Mesothelial cell of epicardium (in vitro differentiated cells): ENCODE measurements at regions not wholly inside any gene's neighbourhood (a gene's known extent, or its start where the extent isn't known, plus 50 kb on each side); places are given as distances from the start of the nearest gene placed in this dataset.

ENCODE experiments used
- DNase-seq, 2 experiments: peaks; one replicate each; pipeline ENCODE4 v3.0.0; 2021; ENCODE audit warnings: low spot score in 2 of 2; ENCODE audit not compliant: unreplicated experiment in 2 of 2
- H3K27ac Mint-ChIP-seq: 2 replicates; pipeline ENCODE4 v1.8.0; 2021; ENCODE audit warnings: mixed read lengths
- H3K27me3 Mint-ChIP-seq: 2 replicates; pipeline ENCODE4 v1.8.0; 2021; ENCODE audit warnings: low read depth, mixed read lengths
- H3K36me3 Mint-ChIP-seq: 2 replicates; pipeline ENCODE4 v1.8.0; 2021; ENCODE audit warnings: mixed read lengths
- H3K4me1 Mint-ChIP-seq: 2 replicates; pipeline ENCODE4 v1.8.0; 2021; ENCODE audit warnings: mixed read lengths
- H3K4me3 Mint-ChIP-seq: 2 replicates; pipeline ENCODE4 v1.8.0; 2021; ENCODE audit warnings: mild to moderate bottlenecking, moderate library complexity, mixed read lengths
- H3K9me3 Mint-ChIP-seq: 2 replicates; pipeline ENCODE4 v1.8.0; 2021; ENCODE audit warnings: mixed read lengths
- TF ChIP-seq, protein P1 (sequence below): fragments of 200-600 bp; sonication (generic); IDR thresholded peaks from one replicate; pipeline ENCODE4 v1.5.0; 2021; ENCODE audit warnings: antibody characterized with exemption; ENCODE audit not compliant: unreplicated experiment

DNA sequence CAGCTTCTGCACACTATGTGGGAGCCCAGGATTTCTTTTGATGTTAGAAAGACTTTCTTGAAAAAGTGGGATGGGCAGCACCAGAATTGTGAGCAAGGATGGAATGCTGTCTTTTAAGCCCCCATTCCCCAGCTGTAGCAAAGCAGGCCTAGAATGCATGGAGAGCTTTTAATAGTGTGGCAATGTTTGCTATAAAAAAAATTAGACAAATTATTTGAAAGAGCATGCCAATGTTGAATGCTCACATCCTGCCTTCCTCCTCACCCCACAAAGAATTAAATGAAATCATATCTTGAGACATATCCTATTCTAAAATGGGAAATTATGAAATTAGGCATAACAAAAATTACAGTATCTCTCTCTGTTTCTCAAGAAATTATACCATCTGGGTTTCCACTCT is 154.7 kb downstream of the C11orf91 start:
- Mint-ChIP-seq H3K4me1 (no peaks in the 10 kb centered on the region), H3K27ac (no peak overlapping the region)

DNA sequence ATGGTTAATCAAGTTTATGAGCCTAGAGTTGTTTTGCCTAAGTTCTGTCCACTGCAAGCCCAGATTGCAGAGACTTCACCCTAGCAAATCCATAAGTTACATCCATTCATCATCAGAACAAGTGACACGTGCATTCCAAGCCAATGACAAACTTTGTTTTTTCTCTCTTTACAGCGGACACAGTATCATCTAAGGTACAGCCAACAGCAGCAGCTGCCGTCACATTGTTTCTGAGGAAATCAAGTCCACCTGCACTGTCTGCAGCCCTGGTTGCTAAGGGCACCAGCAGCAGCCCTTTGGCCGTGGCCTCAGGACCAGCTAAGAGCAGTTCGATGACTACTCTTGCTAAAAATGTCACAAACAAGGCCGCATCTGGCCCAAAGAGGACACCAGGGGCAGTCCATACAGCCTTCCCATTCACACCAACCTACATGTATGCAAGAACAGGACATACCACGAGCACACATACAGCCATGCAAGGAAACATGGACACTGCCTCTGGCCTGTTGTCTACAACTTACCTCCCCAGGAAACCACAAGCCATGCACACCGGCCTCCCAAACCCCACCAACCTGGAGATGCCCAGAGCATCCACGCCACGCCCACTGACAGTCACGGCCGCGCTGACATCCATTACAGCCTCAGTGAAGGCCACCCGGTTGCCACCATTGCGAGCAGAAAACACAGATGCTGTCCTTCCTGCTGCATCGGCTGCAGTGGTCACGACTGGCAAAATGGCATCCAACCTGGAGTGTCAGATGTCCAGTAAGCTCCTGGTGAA is 155.8 kb downstream of the C11orf91 start:
- Mint-ChIP-seq H3K27me3 (peaks cover 39% of the 10 kb centered on the region), H3K9me3 (no peaks in the 10 kb centered on the region), H3K36me3 (no peaks in the 10 kb centered on the region), H3K4me1 (no peaks in the 10 kb centered on the region), H3K4me3 (no peak overlapping the region), H3K27ac (no peak overlapping the region)
- TF ChIP-seq, protein P1, sequence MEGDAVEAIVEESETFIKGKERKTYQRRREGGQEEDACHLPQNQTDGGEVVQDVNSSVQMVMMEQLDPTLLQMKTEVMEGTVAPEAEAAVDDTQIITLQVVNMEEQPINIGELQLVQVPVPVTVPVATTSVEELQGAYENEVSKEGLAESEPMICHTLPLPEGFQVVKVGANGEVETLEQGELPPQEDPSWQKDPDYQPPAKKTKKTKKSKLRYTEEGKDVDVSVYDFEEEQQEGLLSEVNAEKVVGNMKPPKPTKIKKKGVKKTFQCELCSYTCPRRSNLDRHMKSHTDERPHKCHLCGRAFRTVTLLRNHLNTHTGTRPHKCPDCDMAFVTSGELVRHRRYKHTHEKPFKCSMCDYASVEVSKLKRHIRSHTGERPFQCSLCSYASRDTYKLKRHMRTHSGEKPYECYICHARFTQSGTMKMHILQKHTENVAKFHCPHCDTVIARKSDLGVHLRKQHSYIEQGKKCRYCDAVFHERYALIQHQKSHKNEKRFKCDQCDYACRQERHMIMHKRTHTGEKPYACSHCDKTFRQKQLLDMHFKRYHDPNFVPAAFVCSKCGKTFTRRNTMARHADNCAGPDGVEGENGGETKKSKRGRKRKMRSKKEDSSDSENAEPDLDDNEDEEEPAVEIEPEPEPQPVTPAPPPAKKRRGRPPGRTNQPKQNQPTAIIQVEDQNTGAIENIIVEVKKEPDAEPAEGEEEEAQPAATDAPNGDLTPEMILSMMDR: no peak
- DNase-seq: no peak

More for the DNA sequence above, 154.7 kb downstream of the C11orf91 start:
- no peak for DNase-seq
- peaks cover 36% of the 10 kb centered on the region for H3K27me3 Mint-ChIP-seq
- H3K9me3 Mint-ChIP-seq: no peaks in the 10 kb centered on the region
- no peak overlapping the region for H3K4me3 Mint-ChIP-seq
- TF ChIP-seq, protein P1: no peak
- H3K36me3 Mint-ChIP-seq: no peaks in the 10 kb centered on the region

DNA sequence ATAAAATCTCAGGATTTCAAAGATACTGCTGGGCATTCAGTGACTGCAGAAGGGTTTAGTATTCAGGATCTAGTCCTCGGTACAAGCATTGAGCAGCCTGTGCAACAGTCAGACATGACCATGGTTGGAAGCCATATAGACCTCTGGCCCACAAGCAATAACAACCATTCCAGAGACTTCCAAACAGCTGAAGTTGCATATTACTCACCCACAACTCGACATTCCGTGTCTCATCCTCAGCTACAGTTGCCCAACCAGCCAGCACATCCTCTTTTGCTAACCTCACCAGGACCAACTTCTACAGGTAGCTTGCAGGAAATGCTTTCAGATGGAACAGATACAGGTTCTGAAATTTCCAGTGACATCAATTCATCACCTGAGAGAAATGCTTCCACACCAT is 156.8 kb downstream of the C11orf91 start:
- peaks cover 42% of the 10 kb centered on the region for H3K27me3 Mint-ChIP-seq
- no peaks in the 10 kb centered on the region for H3K36me3 Mint-ChIP-seq
- H3K4me3 Mint-ChIP-seq: no peak overlapping the region
- TF ChIP-seq, protein P1: no peak
- H3K4me1 Mint-ChIP-seq: no peaks in the 10 kb centered on the region
- H3K9me3 Mint-ChIP-seq: no peaks in the 10 kb centered on the region
- DNase-seq: no peak
- H3K27ac Mint-ChIP-seq: no peak overlapping the region

GRCh38 chr11:33542921-33543320 is 157.7 kb downstream of the C11orf91 start:
- TF ChIP-seq, protein P1: no peak
- DNase-seq: peak in 1 of 2 experiments; percentile 61
- no peaks in the 10 kb centered on the region for H3K9me3 Mint-ChIP-seq
- no peaks in the 10 kb centered on the region for H3K4me1 Mint-ChIP-seq
- peaks cover 42% of the 10 kb centered on the region for H3K27me3 Mint-ChIP-seq
- H3K27ac Mint-ChIP-seq: no peak overlapping the region
- H3K36me3 Mint-ChIP-seq: no peaks in the 10 kb centered on the region
- no peak overlapping the region for H3K4me3 Mint-ChIP-seq

GRCh38 chr11:33540946-33541915 is 159.4 kb downstream of the C11orf91 start:
- Mint-ChIP-seq H3K27me3 (peaks cover 44% of the 10 kb centered on the region), H3K9me3 (no peaks in the 10 kb centered on the region), H3K27ac (no peak overlapping the region), H3K4me3 (no peak overlapping the region), H3K4me1 (no peaks in the 10 kb centered on the region), H3K36me3 (no peaks in the 10 kb centered on the region)
- TF ChIP-seq, protein P1: no peak
- DNase-seq: no peak
